ENCODE measurements at regions not wholly inside any gene's neighbourhood (a gene's known extent, or its start where the extent isn't known, plus 50 kb on each side); places are given as distances from the start of the nearest gene placed in this dataset.

- Histone ChIP-seq H3K27me3 (ENCODE audit: insufficient read depth, poor library complexity, severe bottlenecking) (no peaks in the 10 kb centered on the region), H3K4me1 (ENCODE audit: insufficient read depth, poor library complexity, severe bottlenecking) (no peaks in the 10 kb centered on the region), H3K36me3 (ENCODE audit: low read depth) (peaks cover 65% of the 10 kb centered on the region), H3K9me3 (ENCODE audit: severe bottlenecking) (no peaks in the 10 kb centered on the region), H3K4me3 (ENCODE audit: severe bottlenecking) (no peak overlapping the region), H3K27ac (ENCODE audit: poor library complexity, severe bottlenecking) (no peak overlapping the region)
- no peak for ATAC-seq (ENCODE audit: low read depth)
- DNase-seq (ENCODE audit: low spot score), result no peak
- TF ChIP-seq, protein P1, sequence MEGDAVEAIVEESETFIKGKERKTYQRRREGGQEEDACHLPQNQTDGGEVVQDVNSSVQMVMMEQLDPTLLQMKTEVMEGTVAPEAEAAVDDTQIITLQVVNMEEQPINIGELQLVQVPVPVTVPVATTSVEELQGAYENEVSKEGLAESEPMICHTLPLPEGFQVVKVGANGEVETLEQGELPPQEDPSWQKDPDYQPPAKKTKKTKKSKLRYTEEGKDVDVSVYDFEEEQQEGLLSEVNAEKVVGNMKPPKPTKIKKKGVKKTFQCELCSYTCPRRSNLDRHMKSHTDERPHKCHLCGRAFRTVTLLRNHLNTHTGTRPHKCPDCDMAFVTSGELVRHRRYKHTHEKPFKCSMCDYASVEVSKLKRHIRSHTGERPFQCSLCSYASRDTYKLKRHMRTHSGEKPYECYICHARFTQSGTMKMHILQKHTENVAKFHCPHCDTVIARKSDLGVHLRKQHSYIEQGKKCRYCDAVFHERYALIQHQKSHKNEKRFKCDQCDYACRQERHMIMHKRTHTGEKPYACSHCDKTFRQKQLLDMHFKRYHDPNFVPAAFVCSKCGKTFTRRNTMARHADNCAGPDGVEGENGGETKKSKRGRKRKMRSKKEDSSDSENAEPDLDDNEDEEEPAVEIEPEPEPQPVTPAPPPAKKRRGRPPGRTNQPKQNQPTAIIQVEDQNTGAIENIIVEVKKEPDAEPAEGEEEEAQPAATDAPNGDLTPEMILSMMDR (IDR thresholded peaks at IDR 0.05; ENCODE audit: poor library complexity, severe bottlenecking), result no peak
Observed at GRCh38 chr12:124404162-124404784, 109.4 kb downstream of the RFLNA start.

- peaks cover 66% of the 10 kb centered on the region for H3K36me3 ChIP-seq (ENCODE audit: low read depth)
- ATAC-seq (ENCODE audit: low read depth) (no peak), DNase-seq (ENCODE audit: low spot score) (no peak)
- no peaks in the 10 kb centered on the region for H3K27me3 ChIP-seq (ENCODE audit: insufficient read depth, poor library complexity, severe bottlenecking)
- H3K27ac ChIP-seq (ENCODE audit: poor library complexity, severe bottlenecking), result no peak overlapping the region
- TF ChIP-seq, protein P1 (IDR thresholded peaks at IDR 0.05; ENCODE audit: poor library complexity, severe bottlenecking), result no peak
- no peaks in the 10 kb centered on the region for H3K9me3 ChIP-seq (ENCODE audit: severe bottlenecking)
- no peak overlapping the region for H3K4me3 ChIP-seq (ENCODE audit: severe bottlenecking)
- no peaks in the 10 kb centered on the region for H3K4me1 ChIP-seq (ENCODE audit: insufficient read depth, poor library complexity, severe bottlenecking)
Observed at GRCh38 chr12:124403273-124403672, 108.4 kb downstream of the RFLNA start.

DNA sequence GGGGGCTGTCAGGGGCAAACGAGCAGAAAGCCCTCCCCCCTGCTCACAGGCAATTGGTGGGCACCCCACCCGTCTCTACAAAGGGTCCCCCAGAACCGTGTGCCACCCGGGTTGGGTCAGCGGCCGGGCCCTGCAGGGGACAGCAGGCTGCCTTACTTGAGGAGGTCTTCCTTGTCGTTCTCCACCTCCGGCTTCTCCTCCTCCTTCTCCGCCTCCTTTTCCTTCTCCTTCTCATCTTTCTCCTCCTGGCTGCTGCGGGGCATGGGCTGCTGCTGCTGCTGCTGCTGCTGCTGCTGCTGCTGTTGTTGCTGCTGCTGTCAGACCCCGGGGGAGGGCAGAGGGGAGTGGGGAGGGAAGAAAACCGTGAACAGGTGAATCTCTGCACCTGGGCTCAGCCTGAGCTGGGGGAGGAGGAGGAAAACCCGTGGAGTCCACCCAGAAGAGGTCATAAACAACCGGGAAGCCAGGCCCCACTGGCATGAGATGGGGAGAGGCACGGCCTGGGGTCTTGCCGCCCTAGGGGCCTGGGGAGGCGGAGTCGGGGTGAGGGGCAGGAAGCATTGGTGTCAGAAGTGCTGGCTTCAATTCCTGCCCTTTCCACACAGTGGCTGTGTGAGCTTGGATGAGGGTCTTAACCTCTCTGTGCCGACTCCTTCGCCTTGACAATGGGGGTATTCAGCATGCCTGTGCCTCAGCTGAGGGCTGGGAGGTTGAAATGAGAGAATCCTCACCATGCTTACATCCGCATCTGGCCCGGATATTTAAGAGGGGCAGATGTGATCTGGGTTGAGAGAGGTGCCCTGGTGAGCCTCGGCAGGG is 107.6 kb downstream of the RFLNA start:
- no peak for DNase-seq (ENCODE audit: low spot score)
- no peak for ATAC-seq (ENCODE audit: low read depth)
- TF ChIP-seq, protein P1 (IDR thresholded peaks at IDR 0.05; ENCODE audit: poor library complexity, severe bottlenecking), result no peak
- Histone ChIP-seq H3K4me1 (ENCODE audit: insufficient read depth, poor library complexity, severe bottlenecking) (no peaks in the 10 kb centered on the region), H3K27me3 (ENCODE audit: insufficient read depth, poor library complexity, severe bottlenecking) (no peaks in the 10 kb centered on the region), H3K9me3 (ENCODE audit: severe bottlenecking) (no peaks in the 10 kb centered on the region), H3K4me3 (ENCODE audit: severe bottlenecking) (no peak overlapping the region), H3K36me3 (ENCODE audit: low read depth) (peaks cover 67% of the 10 kb centered on the region), H3K27ac (ENCODE audit: poor library complexity, severe bottlenecking) (no peak overlapping the region)

DNA sequence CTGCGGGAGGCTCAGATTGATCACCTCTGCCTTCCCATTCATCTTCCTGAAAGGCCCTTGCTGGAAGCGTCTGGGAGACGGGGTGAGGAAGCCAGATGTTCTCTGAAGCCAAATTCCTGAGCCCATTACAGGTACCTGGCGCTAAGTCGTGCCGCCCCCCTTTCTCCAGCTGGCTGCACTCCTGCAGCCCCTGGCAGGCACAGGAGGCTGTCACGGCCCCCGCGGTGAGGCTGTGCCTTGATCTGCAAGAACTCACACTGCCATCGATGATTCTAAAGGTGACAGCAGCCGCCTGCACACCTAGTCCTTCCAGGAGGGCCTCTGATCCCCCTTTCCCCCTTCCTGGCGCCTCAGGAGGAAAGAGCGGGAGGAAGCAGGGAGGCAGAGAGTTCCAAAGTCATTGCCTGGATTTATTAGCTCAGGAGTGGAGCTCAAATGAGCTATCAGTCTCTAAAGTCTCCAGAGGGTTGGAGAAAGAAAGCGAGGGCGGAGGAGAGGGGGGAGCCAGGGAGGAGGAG is 106.9 kb downstream of the RFLNA start:
- H3K27ac ChIP-seq (ENCODE audit: poor library complexity, severe bottlenecking), result no peak overlapping the region
- TF ChIP-seq, protein P1 (IDR thresholded peaks at IDR 0.05; ENCODE audit: poor library complexity, severe bottlenecking), result no peak
- H3K9me3 ChIP-seq (ENCODE audit: severe bottlenecking), result no peaks in the 10 kb centered on the region
- H3K36me3 ChIP-seq (ENCODE audit: low read depth), result peaks cover 70% of the 10 kb centered on the region
- DNase-seq (ENCODE audit: low spot score) (no peak), ATAC-seq (ENCODE audit: low read depth) (no peak)
- H3K27me3 ChIP-seq (ENCODE audit: insufficient read depth, poor library complexity, severe bottlenecking), result no peaks in the 10 kb centered on the region
- no peak overlapping the region for H3K4me3 ChIP-seq (ENCODE audit: severe bottlenecking)
- H3K4me1 ChIP-seq (ENCODE audit: insufficient read depth, poor library complexity, severe bottlenecking), result no peaks in the 10 kb centered on the region

Measured in RWPE2 (cell line).